ENCODE measurements at regions not wholly inside any gene's neighbourhood (a gene's known extent, or its start where the extent isn't known, plus 50 kb on each side); places are given as distances from the start of the nearest gene placed in this dataset.

GRCh38 chr16:27678955-27679354 is 129.0 kb downstream of the KATNIP start:
- H3K36me3 ChIP-seq, result peaks cover 0 to 59% (median 36%) of the 10 kb centered on the region in 9 donors
- intact Hi-C loops (cut with DNase I), result no loop called here
- 95 to 98% (median 98%) methylated on average over 3 of the region's 3 CpGs for WGBS, 4 donors

GRCh38 chr16:27679899-27680298 is 130.0 kb downstream of the KATNIP start:
- ATAC-seq (no peak), DNase-seq (no peak)
- no peak overlapping the region for H3K4me3 ChIP-seq
- H3K9me3 ChIP-seq, result peaks cover 0 to 4% (median 0%) of the 10 kb centered on the region in 12 donors
- H3K27me3 ChIP-seq, result no peaks in the 10 kb centered on the region
- 85 to 92% (median 89%) methylated on average over 7 of the region's 7 CpGs for WGBS, 4 donors
- no peak overlapping the region for H3K27ac ChIP-seq
- intact Hi-C loops (cut with DNase I), result no loop called here
- no peak for TF ChIP-seq CTCF (IDR thresholded peaks at IDR 0.05)
- TF ChIP-seq POLR2A (IDR thresholded peaks at IDR 0.05), result no peak
- H3K4me1 ChIP-seq, result no peaks in the 10 kb centered on the region
- peaks cover 0 to 59% (median 36%) of the 10 kb centered on the region in 9 donors for H3K36me3 ChIP-seq

More at GRCh38 chr16:27678955-27679354, 129.0 kb downstream of the KATNIP start:
- Histone ChIP-seq H3K4me1 (no peaks in the 10 kb centered on the region), H3K27me3 (no peaks in the 10 kb centered on the region), H3K27ac (no peak overlapping the region), H3K4me3 (no peak overlapping the region), H3K9me3 (peaks cover 0 to 4% (median 0%) of the 10 kb centered on the region in 12 donors)
- ATAC-seq (no peak), DNase-seq (no peak)
- TF ChIP-seq CTCF (IDR thresholded peaks at IDR 0.05) (no peak), POLR2A (IDR thresholded peaks at IDR 0.05) (no peak)

GRCh38 chr16:27681681-27682080 is 131.7 kb downstream of the KATNIP start:
- H3K27me3 ChIP-seq, result no peaks in the 10 kb centered on the region
- DNase-seq (no peak), ATAC-seq (no peak)
- intact Hi-C loops (cut with DNase I), result no loop called here
- no peak overlapping the region for H3K27ac ChIP-seq
- no peaks in the 10 kb centered on the region for H3K9me3 ChIP-seq
- H3K4me1 ChIP-seq, result peaks cover 0 to 2% (median 0%) of the 10 kb centered on the region in 12 donors
- TF ChIP-seq POLR2A (IDR thresholded peaks at IDR 0.05) (no peak), CTCF (IDR thresholded peaks at IDR 0.05) (no peak)
- WGBS, 4 donors, result 98 to 100% (median 98%) methylated on average over 5 of the region's 5 CpGs
- H3K4me3 ChIP-seq, result no peak overlapping the region
- peaks cover 0 to 59% (median 36%) of the 10 kb centered on the region in 9 donors for H3K36me3 ChIP-seq

- no peak overlapping the region for H3K27ac ChIP-seq
- 92 to 96% (median 94%) methylated on average over 2 of the region's 2 CpGs for WGBS, 4 donors
- H3K4me1 ChIP-seq, result peaks cover 0 to 14% (median 0%) of the 10 kb centered on the region in 12 donors
- no peaks in the 10 kb centered on the region for H3K9me3 ChIP-seq
- H3K36me3 ChIP-seq, result peaks cover 0 to 43% (median 20%) of the 10 kb centered on the region in 9 donors
- H3K4me3 ChIP-seq, result no peak overlapping the region
- intact Hi-C loops (cut with DNase I), result no loop called here
- DNase-seq, result no peak
- ATAC-seq, result no peak
- no peak for TF ChIP-seq CTCF (IDR thresholded peaks at IDR 0.05)
- no peak for TF ChIP-seq POLR2A (IDR thresholded peaks at IDR 0.05)
- H3K27me3 ChIP-seq, result no peaks in the 10 kb centered on the region
Observed at GRCh38 chr16:27684047-27684446, 134.1 kb downstream of the KATNIP start.

All from heart left ventricle (tissue), 16 donors.